HT-29 (cell line): ENCODE measurements at regions not wholly inside any gene's neighbourhood (a gene's known extent, or its start where the extent isn't known, plus 50 kb on each side); places are given as distances from the start of the nearest gene placed in this dataset.

ENCODE experiments used
- DNase-seq: peaks from one replicate; pipeline ENCODE4 v3.0.0-alpha.2; 2015; ENCODE audit warnings: low spot score

DNA sequence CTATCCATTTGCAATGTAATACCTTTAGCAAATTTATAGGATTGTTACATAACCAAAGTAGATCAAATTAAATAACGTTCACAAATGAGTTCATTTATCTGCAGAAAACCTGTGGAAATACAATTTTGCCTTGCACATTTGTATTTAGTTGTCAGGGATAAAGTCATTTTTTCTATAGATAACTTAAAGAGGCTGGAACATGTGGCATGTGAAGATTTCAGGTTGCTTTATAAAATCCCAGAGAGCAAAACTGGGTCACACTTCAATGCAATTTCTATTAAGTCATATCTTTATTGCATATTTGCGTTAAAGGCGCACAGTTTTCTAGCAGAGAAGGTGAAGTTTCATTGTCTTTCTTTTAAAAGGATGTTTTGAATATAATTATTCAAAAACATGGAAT is 342.4 kb downstream of the USP25 start:
- no peak for DNase-seq

- no peak for DNase-seq
These were observed 343.0 kb downstream of the USP25 start for GRCh38 chr21:16072737-16073136.

DNA sequence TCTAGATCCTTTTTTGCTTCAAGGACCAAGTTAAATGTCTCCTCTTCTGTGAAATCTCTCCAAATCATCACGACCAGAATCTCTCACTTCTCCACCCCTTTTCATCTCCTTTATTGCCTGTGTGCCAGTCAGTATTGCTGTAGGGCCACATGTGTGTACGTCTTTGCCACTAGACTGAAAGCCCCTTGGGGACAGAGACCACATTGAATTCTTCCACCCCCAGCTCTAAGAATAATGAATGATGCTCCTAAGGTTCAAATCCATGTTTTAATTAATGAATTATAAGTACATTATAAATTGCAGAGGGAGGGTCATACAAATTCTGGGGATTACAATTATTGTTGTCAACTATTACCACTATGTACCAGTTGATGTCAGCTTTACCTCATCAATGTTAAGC is 343.8 kb downstream of the USP25 start:
- no peak for DNase-seq

GRCh38 chr21:16074950-16075489 is 345.2 kb downstream of the USP25 start:
- no peak for DNase-seq

- no peak for DNase-seq
These were observed 346.0 kb downstream of the USP25 start for GRCh38 chr21:16075649-16076282.

- no peak for DNase-seq
These were observed 346.7 kb downstream of the USP25 start for GRCh38 chr21:16076465-16076864.

- no peak for DNase-seq
These were observed 348.6 kb downstream of the USP25 start for GRCh38 chr21:16078382-16078781.

DNA sequence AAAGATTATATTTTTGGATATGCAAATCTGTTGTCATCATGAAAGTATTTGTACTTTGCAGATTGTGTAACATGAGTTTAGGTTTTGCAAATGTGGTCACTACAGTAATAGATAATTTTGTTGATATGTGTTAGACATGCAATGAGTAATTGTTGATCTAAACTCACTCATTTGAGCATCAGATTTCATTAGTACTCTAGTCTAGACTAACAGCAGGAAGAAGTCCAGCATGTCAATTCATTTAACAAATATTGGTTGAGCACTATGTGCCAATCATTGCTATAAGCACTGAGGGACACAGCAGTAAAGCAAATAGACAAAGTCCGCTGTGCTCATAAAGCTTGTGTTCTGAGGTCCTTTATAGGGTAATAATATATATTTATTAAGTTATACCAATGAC is 350.0 kb downstream of the USP25 start:
- no peak for DNase-seq

DNA sequence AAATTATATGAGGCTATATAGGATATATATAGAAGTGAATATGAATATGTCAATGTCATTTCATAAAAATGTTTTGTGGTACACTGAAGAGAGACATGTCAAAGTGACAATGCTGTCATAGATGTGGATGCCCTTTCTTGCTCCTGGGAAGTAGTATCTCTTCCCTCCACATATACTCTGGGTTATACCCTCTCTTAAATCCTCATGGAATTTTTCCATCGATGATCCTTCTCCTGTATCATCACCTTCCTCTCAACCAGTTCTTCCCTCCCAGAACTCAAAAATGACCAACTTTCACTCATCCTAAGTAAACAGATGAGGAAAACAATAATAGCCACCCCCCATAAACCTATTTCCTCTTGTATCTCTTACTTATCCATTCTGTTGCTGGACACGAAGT is 351.5 kb downstream of the USP25 start:
- no peak for DNase-seq

- no peak for DNase-seq
These were observed 352.4 kb downstream of the USP25 start for GRCh38 chr21:16082038-16082816.

GRCh38 chr21:16084776-16085364 is 355.1 kb downstream of the USP25 start:
- DNase-seq: no peak

GRCh38 chr21:16085421-16085820 is 355.6 kb downstream of the USP25 start:
- DNase-seq: no peak

DNA sequence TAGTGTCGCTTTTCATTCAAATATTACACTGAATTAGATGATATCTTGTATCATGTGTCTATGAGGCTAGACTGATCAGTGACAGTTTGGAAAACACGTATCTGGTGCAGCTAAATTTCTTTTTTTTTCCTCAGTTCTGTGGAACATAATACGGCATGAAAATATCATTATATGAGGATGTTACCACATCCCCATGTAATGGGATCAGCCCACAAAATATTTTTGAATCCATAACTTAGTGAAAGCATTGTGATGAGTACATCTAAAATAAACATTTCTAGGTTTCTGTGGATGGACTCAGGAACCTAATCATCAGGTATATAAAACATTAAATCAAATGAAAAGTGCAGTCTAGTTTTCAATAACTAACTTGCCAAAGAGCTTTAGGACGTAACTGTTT is 356.3 kb downstream of the USP25 start:
- DNase-seq: no peak

DNA sequence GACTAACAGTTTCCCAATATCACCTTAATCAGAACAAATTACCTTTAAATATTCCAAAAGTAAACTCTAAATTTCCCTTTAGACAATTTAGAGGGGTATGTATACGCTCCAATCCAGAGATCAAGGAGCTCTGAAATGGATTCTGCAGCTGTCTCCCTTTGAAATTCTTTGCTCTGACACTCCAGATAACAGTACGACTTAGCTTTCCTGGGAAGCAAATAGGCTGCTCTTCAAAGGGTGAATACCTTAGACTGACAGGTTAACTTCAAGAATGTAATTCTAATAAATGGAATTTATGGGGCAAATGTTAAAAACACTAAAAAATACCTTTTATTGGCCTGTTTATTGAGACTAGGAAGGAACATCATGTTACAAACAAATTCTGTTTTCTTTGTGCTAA is 357.2 kb downstream of the USP25 start:
- no peak for DNase-seq

DNA sequence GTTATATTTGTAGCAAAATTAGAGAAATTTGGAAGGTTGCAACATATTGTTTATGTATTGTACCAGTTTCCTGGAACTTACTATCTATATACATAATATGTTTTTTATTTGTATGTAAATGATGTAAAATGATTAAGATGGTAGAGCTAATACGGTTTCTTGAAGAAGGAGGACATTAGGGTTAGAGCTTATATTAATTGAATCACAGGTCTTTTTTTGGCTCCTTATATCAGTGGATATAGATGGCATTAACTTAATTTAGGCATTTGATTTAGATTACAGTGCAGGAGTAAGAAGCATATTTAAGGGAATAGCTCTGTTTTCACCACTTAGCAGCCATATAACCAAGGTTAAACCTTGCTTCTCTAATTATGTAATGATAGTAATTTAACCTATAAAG is 357.7 kb downstream of the USP25 start:
- no peak for DNase-seq

GRCh38 chr21:16088056-16088455 is 358.3 kb downstream of the USP25 start:
- DNase-seq: no peak

- DNase-seq: no peak
These were observed 365.2 kb downstream of the USP25 start for GRCh38 chr21:16095005-16095404.

GRCh38 chr21:16096988-16097387 is 367.2 kb downstream of the USP25 start:
- no peak for DNase-seq

GRCh38 chr21:16102113-16102512 is 372.3 kb downstream of the USP25 start:
- no peak for DNase-seq

GRCh38 chr21:16108561-16109075 is 378.8 kb downstream of the USP25 start:
- DNase-seq: no peak

GRCh38 chr21:16113052-16113715 is 383.4 kb downstream of the USP25 start:
- DNase-seq: no peak

DNA sequence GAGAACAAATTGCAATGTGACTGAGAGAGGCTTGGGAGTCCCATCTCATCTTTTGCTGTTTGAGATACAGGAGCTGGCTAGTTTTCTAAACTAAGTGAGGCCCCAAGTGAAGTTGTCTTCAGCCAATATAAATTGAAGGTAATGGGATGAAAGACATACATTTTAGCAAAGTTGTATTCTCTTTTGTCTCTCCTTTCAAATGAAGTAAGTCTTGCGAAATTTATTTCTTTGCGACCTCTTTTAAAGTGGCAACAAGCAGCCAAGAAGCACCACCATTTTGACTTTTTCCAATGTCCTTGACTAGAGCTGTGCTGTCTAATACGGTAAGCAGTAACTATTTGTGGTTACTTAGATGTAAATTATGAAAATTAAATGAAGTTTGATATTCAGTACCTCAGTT is 385.7 kb downstream of the USP25 start:
- no peak for DNase-seq
